HepG2 (cell line): ENCODE measurements at regions not wholly inside any gene's neighbourhood (a gene's known extent, or its start where the extent isn't known, plus 50 kb on each side); places are given as distances from the start of the nearest gene placed in this dataset.

ENCODE experiments used
- ATAC-seq: fragments of 200-7000 bp; cut with Tn5 transposase; 3 replicates; pipeline ENCODE4 v1.9.1; 2020; ENCODE audit warnings: mild to moderate bottlenecking, moderate library complexity
- BruUV-seq: library from RNA; stranded (reverse); fragments of 400-500 nt; replicated peaks from 2 replicates; lab custom pipeline; 2021; lab: Mats Ljungman, UMichigan
- CTCF ChIA-PET: fragments of 300-600 bp; formaldehyde crosslinking; extraction: SDS; loops from one replicate; lab custom pipeline; 2021; ENCODE audit warnings: low total read pairs, inconsistent platforms, low intra/inter-chr PET ratio; lab: Yijun Ruan, JAX
- POLR2A ChIA-PET: fragments of 350-600 bp; sonication (Branson Sonifier 250); formaldehyde crosslinking; loops from one replicate; lab custom pipeline; 2020; ENCODE audit warnings: antibody characterized with exemption, inconsistent platforms; lab: Yijun Ruan, JAX
- DNase-seq: peaks from one replicate; pipeline ENCODE4 v3.0.0-alpha.2; 2015; ENCODE audit warnings: low spot score
- FAIRE-seq: peaks from 3 replicates; lab custom pipeline; 2011; peaks lifted over from hg19 to GRCh38; lab: Jason Lieb, UNC
- H2AFZ ChIP-seq: one replicate; pipeline ENCODE4 v1.6.1; 2011; ENCODE audit warnings: low read length, inconsistent platforms
- H3K27ac ChIP-seq: fragments of 300-600 bp; 3 replicates; pipeline ENCODE4 v1.8.0; 2011; ENCODE audit warnings: mixed run types, mild to moderate bottlenecking, mixed read lengths, low read length, inconsistent platforms; ENCODE audit not compliant: insufficient read depth; ENCODE audit errors: extremely low read length
- H3K27me3 ChIP-seq, 2 experiments: fragments of 200-600 bp in 1 of 2; 2 replicates in 1 of 2; 3 replicates in 1 of 2; pipeline versions ENCODE4 v1.6.0 to v1.8.0; 2011; ENCODE audit warnings: low read length in 2 of 2, mild to moderate bottlenecking in 2 of 2, moderate library complexity in 2 of 2, inconsistent platforms in 1 of 2; ENCODE audit not compliant: insufficient read depth in 2 of 2, control insufficient read depth in 1 of 2
- H3K36me3 ChIP-seq, 2 experiments: fragments of 200-600 bp in 1 of 2; replicated peaks in 1 of 2; 2 replicates in 1 of 2; 3 replicates in 1 of 2; pipeline versions ENCODE4 v1.5.1 to v1.8.0; 2011; ENCODE audit warnings: low read length in 2 of 2, inconsistent platforms in 1 of 2; ENCODE audit not compliant: insufficient read depth in 2 of 2, control insufficient read depth in 1 of 2
- H3K4me1 ChIP-seq: 2 replicates; pipeline ENCODE4 v1.5.1; 2012; ENCODE audit warnings: low read length, inconsistent platforms; ENCODE audit not compliant: insufficient read depth
- H3K4me2 ChIP-seq: 2 replicates; pipeline ENCODE4 v1.6.0; 2011; ENCODE audit warnings: low read depth, low read length, inconsistent platforms
- H3K4me3 ChIP-seq, 3 experiments: fragments of 200-600 bp in 1 of 3; sonication (generic), shearing (Covaris generic) in 1 of 3; replicated peaks in 1 of 3; 2 replicates each; pipeline ENCODE4 v1.5.1; 2011 to 2016; ENCODE audit warnings: low read length in 3 of 3, inconsistent platforms in 2 of 3, low read depth in 2 of 3, mild to moderate bottlenecking in 2 of 3, control low read depth in 1 of 3, mixed read lengths in 1 of 3; ENCODE audit not compliant: insufficient read depth in 1 of 3
- H3K79me2 ChIP-seq: one replicate; pipeline ENCODE4 v1.6.1; 2011; ENCODE audit warnings: low read length, inconsistent platforms; ENCODE audit not compliant: insufficient read depth
- H3K9ac ChIP-seq: 2 replicates; pipeline ENCODE4 v1.6.0; 2011; ENCODE audit warnings: mild to moderate bottlenecking, low read depth, low read length, inconsistent platforms; ENCODE audit not compliant: insufficient read depth
- H3K9me3 ChIP-seq: 2 replicates; pipeline ENCODE4 v1.5.1; 2012; ENCODE audit warnings: mild to moderate bottlenecking, low read length
- H4K20me1 ChIP-seq: 2 replicates; pipeline ENCODE4 v1.6.0; 2011; ENCODE audit warnings: inconsistent platforms, mild to moderate bottlenecking, low read length, moderate library complexity; ENCODE audit not compliant: insufficient read depth
- GZF1 ChIP-seq: sonication (generic); formaldehyde crosslinking; IDR thresholded peaks from 2 replicates; pipeline ENCODE4 v1.5.1; 2020; ENCODE audit warnings: mild to moderate bottlenecking, missing genetic modification reagents
- HHEX ChIP-seq: IDR thresholded peaks from 2 replicates; pipeline ENCODE4 v1.6.1; 2016; ENCODE audit warnings: control low read depth
- MYPOP ChIP-seq: sonication (generic); formaldehyde crosslinking; IDR thresholded peaks from 2 replicates; pipeline ENCODE4 v1.8.1; 2023; ENCODE audit warnings: mild to moderate bottlenecking, moderate library complexity, missing genetic modification reagents
- NR0B2 ChIP-seq: sonication (generic); formaldehyde crosslinking; IDR thresholded peaks from 2 replicates; pipeline ENCODE4 v1.4.0; 2020; ENCODE audit warnings: mild to moderate bottlenecking, missing genetic modification reagents
- NR3C1 ChIP-seq: sonication (generic); formaldehyde crosslinking; IDR thresholded peaks from 2 replicates; pipeline ENCODE4 v1.4.0; 2020; ENCODE audit warnings: missing genetic modification reagents
- SRY ChIP-seq: sonication (generic); formaldehyde crosslinking; IDR thresholded peaks from 2 replicates; pipeline ENCODE4 v1.8.0; 2022; ENCODE audit warnings: mild to moderate bottlenecking, missing genetic modification reagents
- TFAP4 ChIP-seq: sonication (generic); IDR thresholded peaks from 2 replicates; pipeline ENCODE4 v1.6.1; 2016; ENCODE audit warnings: low read depth, borderline replicate concordance
- ZFP36 ChIP-seq: fragments of 150-350 bp; IDR thresholded peaks from 2 replicates; pipeline ENCODE4 v1.6.1; 2018; ENCODE audit warnings: borderline replicate concordance, low read length, low read depth; ENCODE audit not compliant: partially characterized antibody
- ZFP82 ChIP-seq: sonication (generic); formaldehyde crosslinking; IDR thresholded peaks from 2 replicates; pipeline ENCODE4 v1.5.1; 2020; ENCODE audit warnings: mild to moderate bottlenecking, missing genetic modification reagents, borderline replicate concordance
- ZNF784 ChIP-seq: sonication (generic); formaldehyde crosslinking; IDR thresholded peaks from 2 replicates; pipeline ENCODE4 v1.5.1; 2020; ENCODE audit warnings: missing genetic modification reagents, mild to moderate bottlenecking, borderline replicate concordance
- WGBS: methylation state at CpG from one replicate; pipeline ENCODE4 v1.1.6; 2017; ENCODE audit warnings: low lambda C conversion rate; 5-methylcytosine and 5-hydroxymethylcytosine counted together
- in situ Hi-C: cut with HindIII; loops from 2 replicates; pipeline ENCODE4 v1.10.0; 2017; ENCODE audit warnings: low pct_unique_long_range_greater_than_20kb; ENCODE audit not compliant: extremely low pct_ligation_motif_present
- intact Hi-C: fragments of 100-400 bp; cut with micrococcal nuclease; formaldehyde crosslinking; loops from one replicate; pipeline ENCODE4 v1.10.0; 2022; ENCODE audit not compliant: unreplicated experiment

GRCh38 chr5:30994902-30995301 is 198.6 kb upstream of the CDH6 start:
- WGBS, result 4% methylated on average over 3 of the region's 3 CpGs
- no peaks in the 10 kb centered on the region for H3K79me2 ChIP-seq
- no peak overlapping the region for H3K9ac ChIP-seq
- H3K36me3 ChIP-seq, result no peaks in the 10 kb centered on the region
- H3K27ac ChIP-seq, result no peak overlapping the region
- intact Hi-C loops, result no loop called here
- no peaks in the 10 kb centered on the region for H3K27me3 ChIP-seq
- ChIA-PET CTCF (no interaction called here), POLR2A (no interaction called here)
- H3K4me1 ChIP-seq, result no peaks in the 10 kb centered on the region
- H4K20me1 ChIP-seq, result no peaks in the 10 kb centered on the region
- FAIRE-seq (no peak), ATAC-seq (no peak), DNase-seq (no peak)
- BruUV-seq, result no TSS peak
- no peak overlapping the region for H3K4me3 ChIP-seq
- H3K9me3 ChIP-seq, result no peaks in the 10 kb centered on the region
- no peak for TF ChIP-seq SRY (CRISPR knock-in tag)
- no peak for TF ChIP-seq NR3C1 (CRISPR knock-in tag)
- no peak for TF ChIP-seq NR0B2 (CRISPR knock-in tag)
- no peak for TF ChIP-seq MYPOP
- no peak overlapping the region for H3K4me2 ChIP-seq
- in situ Hi-C loops, result no loop called here
- H2AFZ ChIP-seq, result no peak overlapping the region

- H3K36me3 ChIP-seq, result no peaks in the 10 kb centered on the region
- no peak for TF ChIP-seq TFAP4
- TF ChIP-seq ZNF784 (CRISPR knock-in tag), result no peak
- no peak for TF ChIP-seq ZFP82 (CRISPR knock-in tag)
- no peak for TF ChIP-seq GZF1 (CRISPR knock-in tag)
- no peak for TF ChIP-seq ZFP36
- TF ChIP-seq HHEX, result no peak
- TF ChIP-seq, all 625 proteins: peak for 0
- no peaks in the 10 kb centered on the region for H3K79me2 ChIP-seq
- in situ Hi-C loops (no loop called here), intact Hi-C loops (no loop called here)
- 14% methylated on average over 4 of the region's 4 CpGs for WGBS
- no TSS peak for BruUV-seq
- CTCF ChIA-PET, result no interaction called here
- no peak overlapping the region for H3K9ac ChIP-seq
- ATAC-seq, result no peak
- no peak overlapping the region for H3K4me3 ChIP-seq
- no peak overlapping the region for H2AFZ ChIP-seq
- H3K4me1 ChIP-seq, result no peaks in the 10 kb centered on the region
- FAIRE-seq, result no peak
- no peaks in the 10 kb centered on the region for H4K20me1 ChIP-seq
- H3K27ac ChIP-seq, result no peak overlapping the region
- DNase-seq, result no peak
- H3K4me2 ChIP-seq, result no peak overlapping the region
- no peaks in the 10 kb centered on the region for H3K9me3 ChIP-seq
- POLR2A ChIA-PET, result no interaction called here
- no peaks in the 10 kb centered on the region for H3K27me3 ChIP-seq
These were observed 199.3 kb upstream of the CDH6 start for GRCh38 chr5:30994176-30994575.
